Body of pancreas (tissue), 4 donors: ENCODE measurements at regions not wholly inside any gene's neighbourhood (a gene's known extent, or its start where the extent isn't known, plus 50 kb on each side); places are given as distances from the start of the nearest gene placed in this dataset.

Experiments used
- POLR2A ChIP-seq, 3 donors: fragments of 450-650 bp; IDR thresholded peaks; one replicate each; pipeline ENCODE4 v1.6.1; 2016; ENCODE audit warnings: antibody characterized with exemption in 3 of 3, mild to moderate bottlenecking in 2 of 3
- TF ChIP-seq, protein P1 (sequence below), 7 experiments: fragments of 450-650 bp in 4 of 7; fragments of 200-600 bp in 3 of 7; sonication (generic) in 3 of 7; IDR thresholded peaks; one replicate each; pipeline ENCODE4 v1.5.1; 2016 to 2019; ENCODE audit warnings: antibody characterized with exemption in 7 of 7

DNA sequence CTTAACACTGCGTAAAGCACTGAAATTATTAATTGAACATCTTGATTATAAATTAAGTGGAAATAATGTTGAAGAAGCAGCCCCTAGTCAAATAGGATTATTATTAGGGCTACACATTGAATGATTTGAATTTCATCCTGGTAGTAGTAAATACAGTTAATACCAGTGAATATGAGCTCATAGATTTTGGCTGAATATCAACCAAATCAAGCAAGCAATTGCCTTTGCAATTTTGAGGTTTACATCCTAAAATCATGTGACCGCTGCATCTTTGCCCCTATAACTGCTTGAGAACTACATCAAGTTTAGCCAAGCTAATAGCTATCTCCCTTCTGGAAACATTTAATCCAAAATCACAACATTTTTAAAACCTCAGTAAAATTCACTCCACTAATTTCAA, 801.2 kb upstream of the PIK3C3 start:
- TF ChIP-seq, protein P1, sequence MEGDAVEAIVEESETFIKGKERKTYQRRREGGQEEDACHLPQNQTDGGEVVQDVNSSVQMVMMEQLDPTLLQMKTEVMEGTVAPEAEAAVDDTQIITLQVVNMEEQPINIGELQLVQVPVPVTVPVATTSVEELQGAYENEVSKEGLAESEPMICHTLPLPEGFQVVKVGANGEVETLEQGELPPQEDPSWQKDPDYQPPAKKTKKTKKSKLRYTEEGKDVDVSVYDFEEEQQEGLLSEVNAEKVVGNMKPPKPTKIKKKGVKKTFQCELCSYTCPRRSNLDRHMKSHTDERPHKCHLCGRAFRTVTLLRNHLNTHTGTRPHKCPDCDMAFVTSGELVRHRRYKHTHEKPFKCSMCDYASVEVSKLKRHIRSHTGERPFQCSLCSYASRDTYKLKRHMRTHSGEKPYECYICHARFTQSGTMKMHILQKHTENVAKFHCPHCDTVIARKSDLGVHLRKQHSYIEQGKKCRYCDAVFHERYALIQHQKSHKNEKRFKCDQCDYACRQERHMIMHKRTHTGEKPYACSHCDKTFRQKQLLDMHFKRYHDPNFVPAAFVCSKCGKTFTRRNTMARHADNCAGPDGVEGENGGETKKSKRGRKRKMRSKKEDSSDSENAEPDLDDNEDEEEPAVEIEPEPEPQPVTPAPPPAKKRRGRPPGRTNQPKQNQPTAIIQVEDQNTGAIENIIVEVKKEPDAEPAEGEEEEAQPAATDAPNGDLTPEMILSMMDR (IDR thresholded peaks at IDR 0.05), result no peak
- no peak for TF ChIP-seq POLR2A (IDR thresholded peaks at IDR 0.05)
